Nephron progenitor cell (in vitro differentiated cells): ENCODE measurements at regions not wholly inside any gene's neighbourhood (a gene's known extent, or its start where the extent isn't known, plus 50 kb on each side); places are given as distances from the start of the nearest gene placed in this dataset.

Source experiments
- DNase-seq: peaks from one replicate; pipeline ENCODE4 v3.0.0; 2021
- H3K27ac Mint-ChIP-seq: 2 replicates; pipeline ENCODE4 v1.8.0; 2021; ENCODE audit warnings: mild to moderate bottlenecking, moderate library complexity, mixed read lengths
- H3K27me3 Mint-ChIP-seq: 2 replicates; pipeline ENCODE4 v1.8.0; 2021; ENCODE audit warnings: mild to moderate bottlenecking, low read depth, mixed read lengths; ENCODE audit not compliant: poor library complexity
- H3K36me3 Mint-ChIP-seq: 2 replicates; pipeline ENCODE4 v1.8.0; 2021; ENCODE audit warnings: low read depth, mixed read lengths
- H3K4me1 Mint-ChIP-seq: 2 replicates; pipeline ENCODE4 v1.8.0; 2021; ENCODE audit warnings: mixed read lengths
- H3K4me3 Mint-ChIP-seq: 2 replicates; pipeline ENCODE4 v1.8.0; 2021; ENCODE audit warnings: mild to moderate bottlenecking, moderate library complexity, mixed read lengths
- H3K9me3 Mint-ChIP-seq: 2 replicates; pipeline ENCODE4 v1.8.0; 2021; ENCODE audit warnings: mild to moderate bottlenecking, moderate library complexity, mixed read lengths
- CTCF ChIP-seq: fragments of 200-600 bp; sonication (generic); IDR thresholded peaks from 2 replicates; pipeline ENCODE4 v1.5.0; 2021; ENCODE audit warnings: antibody characterized with exemption

GRCh38 chr4:31139767-31140166 is 419.6 kb downstream of the PCDH7 start:
- Mint-ChIP-seq H3K4me3 (no peak overlapping the region), H3K27ac (no peak overlapping the region), H3K36me3 (no peaks in the 10 kb centered on the region), H3K27me3 (no peaks in the 10 kb centered on the region), H3K9me3 (no peaks in the 10 kb centered on the region), H3K4me1 (no peaks in the 10 kb centered on the region)
- no peak for DNase-seq
- TF ChIP-seq CTCF: no peak

- Mint-ChIP-seq H3K27ac (no peak overlapping the region), H3K36me3 (no peaks in the 10 kb centered on the region), H3K4me3 (no peak overlapping the region), H3K4me1 (no peaks in the 10 kb centered on the region), H3K9me3 (no peaks in the 10 kb centered on the region), H3K27me3 (no peaks in the 10 kb centered on the region)
- no peak for DNase-seq
- TF ChIP-seq CTCF: no peak
Observed at GRCh38 chr4:31141095-31141831, 421.1 kb downstream of the PCDH7 start.

- H3K36me3 Mint-ChIP-seq: no peaks in the 10 kb centered on the region
- TF ChIP-seq CTCF: no peak
- no peak overlapping the region for H3K27ac Mint-ChIP-seq
- no peak for DNase-seq
- H3K27me3 Mint-ChIP-seq: no peaks in the 10 kb centered on the region
- no peaks in the 10 kb centered on the region for H3K9me3 Mint-ChIP-seq
- H3K4me3 Mint-ChIP-seq: no peak overlapping the region
- H3K4me1 Mint-ChIP-seq: no peaks in the 10 kb centered on the region
Observed at GRCh38 chr4:31141832-31142142, 421.6 kb downstream of the PCDH7 start.

GRCh38 chr4:31146366-31146765 is 426.2 kb downstream of the PCDH7 start:
- Mint-ChIP-seq H3K27ac (no peak overlapping the region), H3K4me3 (no peak overlapping the region)

GRCh38 chr4:31148990-31149389 is 428.8 kb downstream of the PCDH7 start:
- Mint-ChIP-seq H3K9me3 (no peaks in the 10 kb centered on the region), H3K4me3 (no peak overlapping the region), H3K27ac (no peak overlapping the region), H3K4me1 (no peaks in the 10 kb centered on the region), H3K36me3 (no peaks in the 10 kb centered on the region), H3K27me3 (no peaks in the 10 kb centered on the region)
- TF ChIP-seq CTCF: no peak
- no peak for DNase-seq

More at GRCh38 chr4:31146366-31146765, 426.2 kb downstream of the PCDH7 start:
- no peak for TF ChIP-seq CTCF
- Mint-ChIP-seq H3K9me3 (no peaks in the 10 kb centered on the region), H3K4me1 (no peaks in the 10 kb centered on the region), H3K36me3 (no peaks in the 10 kb centered on the region), H3K27me3 (no peaks in the 10 kb centered on the region)
- DNase-seq: no peak

- DNase-seq: no peak
- H3K27ac Mint-ChIP-seq: no peak overlapping the region
- no peaks in the 10 kb centered on the region for H3K4me1 Mint-ChIP-seq
- no peaks in the 10 kb centered on the region for H3K36me3 Mint-ChIP-seq
- H3K27me3 Mint-ChIP-seq: no peaks in the 10 kb centered on the region
- TF ChIP-seq CTCF: no peak
- no peak overlapping the region for H3K4me3 Mint-ChIP-seq
- H3K9me3 Mint-ChIP-seq: no peaks in the 10 kb centered on the region
Observed at GRCh38 chr4:31156221-31156620, 436.1 kb downstream of the PCDH7 start.
